Neural cell (in vitro differentiated cells): ENCODE measurements at regions not wholly inside any gene's neighbourhood (a gene's known extent, or its start where the extent isn't known, plus 50 kb on each side); places are given as distances from the start of the nearest gene placed in this dataset.

Experiments used
- H2AFZ ChIP-seq: fragments of 200-600, 300-800 bp; sonication (generic), shearing (Covaris generic); 2 replicates; pipeline ENCODE4 v1.6.0; 2014; ENCODE audit warnings: low read depth, mild to moderate bottlenecking, antibody characterized with exemption, low read length, moderate library complexity
- H3F3A ChIP-seq: fragments of 200-600 bp; shearing (Covaris generic); 2 replicates; pipeline ENCODE4 v1.6.1; 2016; ENCODE audit warnings: mild to moderate bottlenecking, moderate library complexity, mixed read lengths, antibody characterized with exemption, low read length; ENCODE audit not compliant: insufficient read depth, poor library complexity, severe bottlenecking
- H3K27ac ChIP-seq: fragments of 200-600, 300-800 bp; sonication (generic), shearing (Covaris generic); 2 replicates; pipeline ENCODE4 v1.5.1; 2014; ENCODE audit warnings: mild to moderate bottlenecking, low read length, moderate library complexity
- H3K27me3 ChIP-seq: fragments of 300-800, 200-600 bp; sonication (generic), shearing (Covaris generic); 2 replicates; pipeline ENCODE4 v1.6.0; 2014; ENCODE audit warnings: mild to moderate bottlenecking, low read depth, low read length, moderate library complexity; ENCODE audit not compliant: insufficient read depth
- H3K36me3 ChIP-seq: fragments of 300-800, 200-600 bp; sonication (generic), shearing (Covaris generic); 2 replicates; pipeline ENCODE4 v1.5.1; 2014; ENCODE audit warnings: mild to moderate bottlenecking, antibody characterized with exemption, low read length, moderate library complexity; ENCODE audit not compliant: insufficient read depth
- H3K4me2 ChIP-seq: fragments of 300-800, 200-600 bp; sonication (generic), shearing (Covaris generic); 2 replicates; pipeline ENCODE4 v1.6.0; 2014; ENCODE audit warnings: mild to moderate bottlenecking, low read length
- H3K4me3 ChIP-seq: fragments of 300-800, 200-600 bp; sonication (generic), shearing (Covaris generic); 2 replicates; pipeline ENCODE4 v1.5.1; 2014; ENCODE audit warnings: mild to moderate bottlenecking, low read length, moderate library complexity
- H3K79me2 ChIP-seq: fragments of 200-600 bp; shearing (Covaris generic); replicated peaks from 2 replicates; pipeline ENCODE4 v1.6.0; 2014; ENCODE audit warnings: mild to moderate bottlenecking, low read length, moderate library complexity; ENCODE audit not compliant: insufficient read depth
- H3K9ac ChIP-seq: fragments of 300-800, 200-600 bp; sonication (generic), shearing (Covaris generic); 2 replicates; pipeline ENCODE4 v1.6.1; 2016; ENCODE audit warnings: mild to moderate bottlenecking, low read length, mixed read lengths
- H3K9me2 ChIP-seq: fragments of 200-600 bp; shearing (Covaris generic); 2 replicates; pipeline ENCODE4 v1.6.1; 2016; ENCODE audit warnings: mild to moderate bottlenecking, low read length, mixed read lengths; ENCODE audit not compliant: insufficient read depth
- H3K9me3 ChIP-seq: fragments of 200-600, 300-800 bp; sonication (generic), shearing (Covaris generic); 2 replicates; pipeline ENCODE4 v1.6.1; 2016; ENCODE audit warnings: mild to moderate bottlenecking, mixed run types, low read length, moderate library complexity, mixed read lengths
- H4K20me1 ChIP-seq: fragments of 200-600 bp; shearing (Covaris generic); 2 replicates; pipeline ENCODE4 v1.6.1; 2016; ENCODE audit warnings: mild to moderate bottlenecking, mixed run types; ENCODE audit not compliant: insufficient read depth
- CTCF ChIP-seq: fragments of 450-650 bp; IDR thresholded peaks from 2 replicates; pipeline ENCODE4 v1.5.1; 2014; ENCODE audit warnings: antibody characterized with exemption, mild to moderate bottlenecking, moderate library complexity; ENCODE audit not compliant: poor library complexity, severe bottlenecking
- EP300 ChIP-seq: fragments of 450-650 bp; conservative IDR thresholded peaks from 2 replicates; pipeline ENCODE4 v1.6.1; 2014; ENCODE audit warnings: antibody characterized with exemption, mild to moderate bottlenecking, moderate library complexity; ENCODE audit not compliant: poor library complexity, severe bottlenecking
- EZH2 ChIP-seq: fragments of 200-600, 300-800 bp; shearing (Covaris generic), sonication (generic); IDR thresholded peaks from 2 replicates; pipeline ENCODE4 v1.6.1; 2014; ENCODE audit warnings: antibody characterized with exemption, low read length, borderline replicate concordance, mild to moderate bottlenecking; ENCODE audit not compliant: insufficient read depth, poor library complexity, severe bottlenecking
- MXI1 ChIP-seq: fragments of 450-650 bp; conservative IDR thresholded peaks from 2 replicates; pipeline ENCODE4 v1.6.1; 2014; ENCODE audit warnings: antibody characterized with exemption, mild to moderate bottlenecking; ENCODE audit not compliant: poor library complexity, severe bottlenecking
- POLR2AphosphoS5 ChIP-seq: IDR thresholded peaks from 2 replicates; pipeline ENCODE4 v1.6.1; 2012
- RAD21 ChIP-seq: fragments of 450-650 bp; conservative IDR thresholded peaks from 2 replicates; pipeline ENCODE4 v1.6.1; 2014; ENCODE audit warnings: antibody characterized with exemption, mild to moderate bottlenecking, moderate library complexity
- SMC3 ChIP-seq: fragments of 450-650 bp; conservative IDR thresholded peaks from 2 replicates; pipeline ENCODE4 v1.6.1; 2014; ENCODE audit warnings: antibody characterized with exemption, mild to moderate bottlenecking, moderate library complexity; ENCODE audit not compliant: poor library complexity
- TAF1 ChIP-seq: IDR thresholded peaks from 2 replicates; pipeline ENCODE4 v1.6.1; 2012; ENCODE audit warnings: low read depth
- TF ChIP-seq, protein P1 (sequence below): IDR thresholded peaks from 2 replicates; pipeline ENCODE4 v1.6.1; 2012; ENCODE audit warnings: borderline replicate concordance

DNA sequence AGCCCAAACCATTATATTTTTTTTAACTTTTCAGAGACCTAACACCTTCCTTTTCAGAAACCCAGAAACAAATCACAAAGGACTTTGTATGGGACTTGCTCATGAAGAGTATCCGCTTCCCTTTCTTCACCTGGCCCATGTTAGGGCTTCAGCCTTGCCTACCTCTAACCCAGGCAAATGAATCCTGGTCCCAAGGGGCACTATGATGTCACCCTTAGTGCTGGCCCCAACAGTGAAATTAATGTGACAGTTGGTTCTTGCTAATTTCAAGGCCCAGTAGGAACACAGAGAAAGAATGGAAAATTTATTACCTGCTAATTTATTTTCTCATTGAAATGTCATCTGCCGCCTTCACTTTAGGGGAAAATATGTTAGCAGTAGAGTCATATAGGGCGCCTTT lies 179.8 kb upstream of the NRXN3 start:
- no peaks in the 10 kb centered on the region for H3K9me3 ChIP-seq
- no peak overlapping the region for H3K4me2 ChIP-seq
- H3K27me3 ChIP-seq = no peaks in the 10 kb centered on the region
- no peaks in the 10 kb centered on the region for H3F3A ChIP-seq
- no peak overlapping the region for H2AFZ ChIP-seq
- no peak overlapping the region for H3K4me3 ChIP-seq
- H3K9me2 ChIP-seq = no peaks in the 10 kb centered on the region
- H3K9ac ChIP-seq = no peak overlapping the region
- no peaks in the 10 kb centered on the region for H4K20me1 ChIP-seq
- no peaks in the 10 kb centered on the region for H3K36me3 ChIP-seq
- H3K27ac ChIP-seq = no peak overlapping the region
- TF ChIP-seq, protein P1, sequence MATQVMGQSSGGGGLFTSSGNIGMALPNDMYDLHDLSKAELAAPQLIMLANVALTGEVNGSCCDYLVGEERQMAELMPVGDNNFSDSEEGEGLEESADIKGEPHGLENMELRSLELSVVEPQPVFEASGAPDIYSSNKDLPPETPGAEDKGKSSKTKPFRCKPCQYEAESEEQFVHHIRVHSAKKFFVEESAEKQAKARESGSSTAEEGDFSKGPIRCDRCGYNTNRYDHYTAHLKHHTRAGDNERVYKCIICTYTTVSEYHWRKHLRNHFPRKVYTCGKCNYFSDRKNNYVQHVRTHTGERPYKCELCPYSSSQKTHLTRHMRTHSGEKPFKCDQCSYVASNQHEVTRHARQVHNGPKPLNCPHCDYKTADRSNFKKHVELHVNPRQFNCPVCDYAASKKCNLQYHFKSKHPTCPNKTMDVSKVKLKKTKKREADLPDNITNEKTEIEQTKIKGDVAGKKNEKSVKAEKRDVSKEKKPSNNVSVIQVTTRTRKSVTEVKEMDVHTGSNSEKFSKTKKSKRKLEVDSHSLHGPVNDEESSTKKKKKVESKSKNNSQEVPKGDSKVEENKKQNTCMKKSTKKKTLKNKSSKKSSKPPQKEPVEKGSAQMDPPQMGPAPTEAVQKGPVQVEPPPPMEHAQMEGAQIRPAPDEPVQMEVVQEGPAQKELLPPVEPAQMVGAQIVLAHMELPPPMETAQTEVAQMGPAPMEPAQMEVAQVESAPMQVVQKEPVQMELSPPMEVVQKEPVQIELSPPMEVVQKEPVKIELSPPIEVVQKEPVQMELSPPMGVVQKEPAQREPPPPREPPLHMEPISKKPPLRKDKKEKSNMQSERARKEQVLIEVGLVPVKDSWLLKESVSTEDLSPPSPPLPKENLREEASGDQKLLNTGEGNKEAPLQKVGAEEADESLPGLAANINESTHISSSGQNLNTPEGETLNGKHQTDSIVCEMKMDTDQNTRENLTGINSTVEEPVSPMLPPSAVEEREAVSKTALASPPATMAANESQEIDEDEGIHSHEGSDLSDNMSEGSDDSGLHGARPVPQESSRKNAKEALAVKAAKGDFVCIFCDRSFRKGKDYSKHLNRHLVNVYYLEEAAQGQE = no peak
- TF ChIP-seq POLR2AphosphoS5 (no peak), TAF1 (no peak), MXI1 (no peak), RAD21 (no peak), SMC3 (no peak), CTCF (no peak), EZH2 (no peak), EP300 (no peak)
- H3K79me2 ChIP-seq = no peaks in the 10 kb centered on the region

- H3K79me2 ChIP-seq = no peaks in the 10 kb centered on the region
- H3K27me3 ChIP-seq = no peaks in the 10 kb centered on the region
- no peaks in the 10 kb centered on the region for H3K9me3 ChIP-seq
- H3K4me3 ChIP-seq = no peak overlapping the region
- no peaks in the 10 kb centered on the region for H3F3A ChIP-seq
- H3K9ac ChIP-seq = no peak overlapping the region
- no peaks in the 10 kb centered on the region for H4K20me1 ChIP-seq
- no peak overlapping the region for H3K4me2 ChIP-seq
- no peak overlapping the region for H2AFZ ChIP-seq
- no peak overlapping the region for H3K27ac ChIP-seq
- TF ChIP-seq EP300 = no peak
- no peak for TF ChIP-seq EZH2
- TF ChIP-seq RAD21 = no peak
- no peak for TF ChIP-seq CTCF
- TF ChIP-seq POLR2AphosphoS5 = no peak
- TF ChIP-seq SMC3 = no peak
- no peak for TF ChIP-seq MXI1
- TF ChIP-seq, protein P1 = no peak
- TF ChIP-seq TAF1 = no peak
- no peaks in the 10 kb centered on the region for H3K9me2 ChIP-seq
- H3K36me3 ChIP-seq = no peaks in the 10 kb centered on the region
Measured at GRCh38 chr14:77991128-77991772, 178.9 kb upstream of the NRXN3 start.
